ENCODE measurements at regions not wholly inside any gene's neighbourhood (a gene's known extent, or its start where the extent isn't known, plus 50 kb on each side); places are given as distances from the start of the nearest gene placed in this dataset.

- Histone ChIP-seq H3K4me2 (ENCODE audit: insufficient read depth in 1 of 2, low read depth in 2 of 2, low read length in 2 of 2) (no peak overlapping the region), H3K56ac (replicated peaks; ENCODE audit: insufficient read length, low read depth, low read length) (no peak overlapping the region), H3K9ac (replicated peaks in 1 of 4; ENCODE audit: extremely low read depth in 1 of 4, low read depth in 3 of 4, low read length in 3 of 4) (no peak overlapping the region), H3K79me1 (ENCODE audit: low read depth, low read length) (no peaks in the 10 kb centered on the region), H2AK5ac (ENCODE audit: low read depth, low read length) (no peak overlapping the region), H3K23me2 (ENCODE audit: low read depth, low read length) (no peaks in the 10 kb centered on the region), H2BK20ac (ENCODE audit: low read length) (no peak overlapping the region), H2BK5ac (ENCODE audit: low read depth, low read length) (no peak overlapping the region), H3K79me2 (ENCODE audit: control insufficient read depth in 1 of 2, insufficient read depth in 2 of 2, low read length in 2 of 2) (no peaks in the 10 kb centered on the region), H3K27me3 (replicated peaks in 1 of 4; ENCODE audit: control insufficient read depth in 3 of 4, extremely low read depth in 1 of 4, insufficient read depth in 3 of 4, low read length in 3 of 4) (peaks cover 0 to 1% (median 0%) of the 10 kb centered on the region in 4 experiments; a peak in 2 of 7 replicates), H3K4me1 (replicated peaks in 1 of 4; ENCODE audit: control insufficient read depth in 3 of 4, insufficient read depth in 4 of 4, low read length in 3 of 4) (no peaks in the 10 kb centered on the region), H2AFZ (ENCODE audit: low read length) (no peak overlapping the region), H3K27ac (ENCODE audit: low read depth, low read length) (no peak overlapping the region), H3K4ac (replicated peaks; ENCODE audit: insufficient read length, low read depth, low read length) (no peak overlapping the region), H2BK15ac (ENCODE audit: low read length) (no peak overlapping the region), H3K18ac (ENCODE audit: extremely low read depth, low read length) (no peak overlapping the region), H4K5ac (ENCODE audit: insufficient read length, low read depth, low read length) (no peak overlapping the region), H4K8ac (ENCODE audit: extremely low read depth, insufficient read depth, low read length) (no peak overlapping the region), H3K23ac (ENCODE audit: insufficient read length) (no peak overlapping the region), H3K4me3 (ENCODE audit: extremely low read depth in 1 of 4, insufficient read depth in 2 of 4, low read depth in 3 of 4, low read length in 4 of 4) (no peak overlapping the region), H3K9me3 (ENCODE audit: insufficient read depth in 2 of 2, low read depth in 1 of 2, low read length in 1 of 2) (peaks cover 0 to 4% of the 10 kb centered on the region in 2 experiments; a peak in 1 of 4 replicates), H2BK12ac (ENCODE audit: low read depth, low read length) (no peak overlapping the region), H3K14ac (ENCODE audit: insufficient read length) (no peak overlapping the region), H4K91ac (replicated peaks; ENCODE audit: insufficient read length, low read length) (no peak overlapping the region), H4K20me1 (replicated peaks in 1 of 2; ENCODE audit: control insufficient read depth in 1 of 2, insufficient read depth in 2 of 2, low read length in 2 of 2) (no peaks in the 10 kb centered on the region), H2BK120ac (replicated peaks; ENCODE audit: low read depth, low read length) (no peak overlapping the region), H3K36me3 (ENCODE audit: control insufficient read depth in 2 of 4, insufficient read depth in 4 of 4, low read length in 3 of 4) (no peaks in the 10 kb centered on the region)
- FAIRE-seq = no peak
- WGBS, 2 experiments (ENCODE audit: extremely low coverage in 1 of 2, insufficient coverage in 1 of 2, insufficient read length in 1 of 2, insufficient replicate concordance in 2 of 2, low coverage in 1 of 2, low lambda C conversion rate in 2 of 2, missing lambda C conversion rate in 1 of 2) = 93% methylated on average over 1 of the region's 1 CpG; no CpG with 5 or more reads in 1 of the 2 experiments
- no peak for TF ChIP-seq TAF7 (optimal IDR thresholded peaks at IDR 0.05; ENCODE audit: borderline replicate concordance, low read depth, low read length)
- no peak for DNase-seq (ENCODE audit: low read depth in 1 of 2, low spot score in 2 of 2)
- ChIA-PET POLR2A (ENCODE audit: partially characterized antibody) (no interaction called here), CTCF (ENCODE audit: partially characterized antibody) (interaction anchor here (0.6 to 3.8 kb wide), 17 partner anchors 11 to 915 kb away, joined by 3 to 66 read pairs (median 4); no protein-coding TSS in a partner anchor)
These were observed 216.0 kb upstream of the TAPT1 start for GRCh38 chr4:16442296-16442695.
